ENCODE measurements at regions not wholly inside any gene's neighbourhood (a gene's known extent, or its start where the extent isn't known, plus 50 kb on each side); places are given as distances from the start of the nearest gene placed in this dataset.

DNA sequence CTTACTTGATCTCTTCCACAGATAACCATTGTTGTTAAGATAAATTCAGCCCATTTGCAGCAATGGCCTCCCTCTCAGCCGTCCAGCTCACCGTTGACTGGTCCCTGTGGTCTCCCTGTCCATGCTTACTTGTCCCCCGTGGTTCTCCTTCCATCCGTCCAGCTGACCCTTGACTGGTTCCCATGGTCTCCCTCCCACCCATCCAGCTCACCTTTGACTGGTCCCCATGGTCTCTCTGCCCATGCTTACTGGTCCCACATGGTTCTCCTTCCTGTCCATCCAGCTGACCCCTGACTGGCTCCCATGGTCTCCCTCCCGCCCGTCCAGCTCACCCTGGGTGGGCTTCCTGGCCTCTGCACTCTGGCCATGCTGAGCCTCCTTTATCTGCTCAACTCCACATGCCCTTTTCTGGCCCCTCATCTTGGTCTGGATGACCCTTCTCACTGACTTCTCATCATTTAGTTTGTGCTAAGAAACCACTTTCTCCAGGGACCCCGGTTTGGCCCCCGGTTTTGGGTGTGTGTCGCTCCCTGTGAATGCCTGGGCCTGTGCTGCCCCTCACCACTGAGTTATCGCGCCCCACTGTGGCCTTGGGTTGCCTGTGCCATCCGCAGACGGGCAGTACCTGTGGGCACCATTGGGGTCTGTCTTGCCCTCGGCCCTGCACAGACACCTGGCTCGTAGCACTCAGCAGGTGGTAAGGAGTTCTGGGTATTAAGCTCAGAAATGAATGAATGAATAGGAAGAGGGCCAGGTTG lies 146.4 kb downstream of the ERMARD start:
- Histone ChIP-seq H3K4me2 (ENCODE audit: low read length) (no peak overlapping the region), H3K79me2 (ENCODE audit: control insufficient read depth, low read length) (no peaks in the 10 kb centered on the region), H3K9me2 (replicated peaks; ENCODE audit: control insufficient read depth, low read length) (no peaks in the 10 kb centered on the region), H3K27ac (ENCODE audit: low read depth, low read length) (no peak overlapping the region), H3K27me3 (ENCODE audit: control insufficient read depth, low read length) (no peaks in the 10 kb centered on the region), H3K4me3 (ENCODE audit: low read length) (no peak overlapping the region), H3K4me1 (ENCODE audit: control insufficient read depth, low read length) (no peaks in the 10 kb centered on the region), H3K9me3 (ENCODE audit: control insufficient read depth, insufficient read depth, low read length) (peaks cover 3% of the 10 kb centered on the region; the same call in 1 of the 2 replicates), H3F3A (ENCODE audit: control insufficient read depth, insufficient read depth) (no peaks in the 10 kb centered on the region), H4K20me1 (ENCODE audit: control insufficient read depth, insufficient read depth, low read depth, low read length) (no peaks in the 10 kb centered on the region), H3K36me3 (ENCODE audit: control insufficient read depth, low read length) (no peaks in the 10 kb centered on the region)
- no peak for TF ChIP-seq EZH2phosphoT487 (IDR thresholded peaks at IDR 0.05; ENCODE audit: borderline replicate concordance, low read length)
- TF ChIP-seq, protein P1, sequence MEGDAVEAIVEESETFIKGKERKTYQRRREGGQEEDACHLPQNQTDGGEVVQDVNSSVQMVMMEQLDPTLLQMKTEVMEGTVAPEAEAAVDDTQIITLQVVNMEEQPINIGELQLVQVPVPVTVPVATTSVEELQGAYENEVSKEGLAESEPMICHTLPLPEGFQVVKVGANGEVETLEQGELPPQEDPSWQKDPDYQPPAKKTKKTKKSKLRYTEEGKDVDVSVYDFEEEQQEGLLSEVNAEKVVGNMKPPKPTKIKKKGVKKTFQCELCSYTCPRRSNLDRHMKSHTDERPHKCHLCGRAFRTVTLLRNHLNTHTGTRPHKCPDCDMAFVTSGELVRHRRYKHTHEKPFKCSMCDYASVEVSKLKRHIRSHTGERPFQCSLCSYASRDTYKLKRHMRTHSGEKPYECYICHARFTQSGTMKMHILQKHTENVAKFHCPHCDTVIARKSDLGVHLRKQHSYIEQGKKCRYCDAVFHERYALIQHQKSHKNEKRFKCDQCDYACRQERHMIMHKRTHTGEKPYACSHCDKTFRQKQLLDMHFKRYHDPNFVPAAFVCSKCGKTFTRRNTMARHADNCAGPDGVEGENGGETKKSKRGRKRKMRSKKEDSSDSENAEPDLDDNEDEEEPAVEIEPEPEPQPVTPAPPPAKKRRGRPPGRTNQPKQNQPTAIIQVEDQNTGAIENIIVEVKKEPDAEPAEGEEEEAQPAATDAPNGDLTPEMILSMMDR (IDR thresholded peaks at IDR 0.05; ENCODE audit: low read depth, low read length, poor library complexity, severe bottlenecking), result no peak

DNA sequence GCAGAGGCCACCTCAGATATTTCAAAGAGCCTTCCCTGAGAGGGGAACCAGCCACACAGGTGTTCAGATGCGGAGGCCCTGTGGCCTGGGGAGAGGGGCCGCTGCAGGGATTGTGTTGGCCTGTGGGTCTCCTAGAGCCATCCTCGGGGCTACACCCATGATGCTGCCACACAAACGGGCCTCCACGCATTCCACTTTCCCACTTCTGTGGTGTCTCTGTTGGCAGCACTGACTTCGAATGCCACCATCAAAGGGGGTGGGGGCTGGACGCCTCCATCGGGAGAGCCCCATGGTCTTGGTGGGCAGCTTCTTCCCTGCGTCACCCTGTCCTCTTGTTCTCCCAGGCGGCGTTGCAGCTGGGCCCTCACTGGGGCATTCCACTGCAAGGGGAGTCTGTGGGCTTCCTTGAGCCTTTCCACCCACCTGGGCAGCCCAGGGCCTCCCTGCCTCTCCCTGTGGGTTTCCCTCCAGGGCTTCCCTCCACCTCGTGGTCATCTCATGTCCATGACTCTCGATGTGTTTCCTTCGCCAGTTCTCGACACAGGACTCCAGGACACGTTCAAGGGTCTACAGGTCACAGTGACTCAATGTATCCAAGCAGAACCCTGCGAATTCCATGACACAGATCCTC lies 145.5 kb downstream of the ERMARD start:
- H3K27me3 ChIP-seq (ENCODE audit: control insufficient read depth, low read length), result no peaks in the 10 kb centered on the region
- H3K4me1 ChIP-seq (ENCODE audit: control insufficient read depth, low read length), result no peaks in the 10 kb centered on the region
- H3K27ac ChIP-seq (ENCODE audit: low read depth, low read length), result no peak overlapping the region
- H3K4me3 ChIP-seq (ENCODE audit: low read length), result no peak overlapping the region
- H3K4me2 ChIP-seq (ENCODE audit: low read length), result no peak overlapping the region
- H4K20me1 ChIP-seq (ENCODE audit: control insufficient read depth, insufficient read depth, low read depth, low read length), result no peaks in the 10 kb centered on the region
- no peaks in the 10 kb centered on the region for H3K36me3 ChIP-seq (ENCODE audit: control insufficient read depth, low read length)
- H3F3A ChIP-seq (ENCODE audit: control insufficient read depth, insufficient read depth), result no peaks in the 10 kb centered on the region
- peaks cover 4% of the 10 kb centered on the region; the same call in 1 of the 2 replicates for H3K9me3 ChIP-seq (ENCODE audit: control insufficient read depth, insufficient read depth, low read length)
- H3K79me2 ChIP-seq (ENCODE audit: control insufficient read depth, low read length), result no peaks in the 10 kb centered on the region
- no peak for TF ChIP-seq EZH2phosphoT487 (IDR thresholded peaks at IDR 0.05; ENCODE audit: borderline replicate concordance, low read length)
- H3K9me2 ChIP-seq (replicated peaks; ENCODE audit: control insufficient read depth, low read length), result no peaks in the 10 kb centered on the region

DNA sequence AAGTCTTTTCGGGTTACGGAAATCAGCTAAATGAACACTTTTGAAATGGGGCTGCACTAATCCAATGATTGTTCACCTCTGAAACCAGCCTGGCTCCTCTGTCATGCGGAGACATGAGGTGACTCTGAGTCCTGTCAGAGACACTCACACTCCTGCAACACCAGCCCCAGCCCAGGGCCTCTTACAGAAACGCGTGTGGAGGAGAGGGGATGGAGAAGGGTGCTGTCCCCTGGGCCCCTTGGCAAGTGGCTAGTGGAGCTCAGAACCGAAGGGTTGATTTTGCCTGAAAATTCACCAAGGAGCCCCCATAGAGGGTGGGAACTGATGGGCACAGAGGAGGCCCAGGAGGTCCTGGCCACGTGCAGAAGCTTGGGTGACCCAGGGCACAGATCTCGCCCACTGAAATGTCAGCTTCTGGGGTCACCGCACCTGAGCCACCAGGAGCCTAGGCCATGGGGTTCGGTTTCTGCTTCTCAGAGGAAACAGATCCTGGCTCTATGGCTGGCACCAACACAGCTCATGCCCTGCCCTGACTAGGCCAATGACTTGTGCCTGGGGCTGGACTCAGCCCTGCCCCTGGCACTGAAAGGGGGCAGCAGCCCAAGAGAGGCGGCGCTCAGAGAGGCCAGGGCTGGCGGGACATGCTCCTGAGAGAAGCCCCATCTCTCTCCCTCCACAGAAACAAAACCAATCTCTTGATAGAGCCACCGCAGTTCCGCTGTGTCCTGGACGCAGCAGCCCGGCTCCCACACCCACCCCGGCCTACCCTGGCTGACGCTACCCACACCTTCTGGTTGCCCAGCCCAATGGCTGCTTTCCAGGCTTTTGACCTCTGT lies 144.7 kb downstream of the ERMARD start:
- H3F3A ChIP-seq (ENCODE audit: control insufficient read depth, insufficient read depth), result no peaks in the 10 kb centered on the region
- H3K27me3 ChIP-seq (ENCODE audit: control insufficient read depth, low read length), result no peaks in the 10 kb centered on the region
- no peaks in the 10 kb centered on the region for H3K4me1 ChIP-seq (ENCODE audit: control insufficient read depth, low read length)
- H3K36me3 ChIP-seq (ENCODE audit: control insufficient read depth, low read length), result no peaks in the 10 kb centered on the region
- no peak overlapping the region for H3K4me3 ChIP-seq (ENCODE audit: low read length)
- H3K79me2 ChIP-seq (ENCODE audit: control insufficient read depth, low read length), result no peaks in the 10 kb centered on the region
- no peaks in the 10 kb centered on the region for H4K20me1 ChIP-seq (ENCODE audit: control insufficient read depth, insufficient read depth, low read depth, low read length)
- peaks cover 4% of the 10 kb centered on the region; the same call in 1 of the 2 replicates for H3K9me3 ChIP-seq (ENCODE audit: control insufficient read depth, insufficient read depth, low read length)
- no peak overlapping the region for H3K27ac ChIP-seq (ENCODE audit: low read depth, low read length)
- TF ChIP-seq, protein P1 (IDR thresholded peaks at IDR 0.05; ENCODE audit: low read depth, low read length, poor library complexity, severe bottlenecking), result no peak
- TF ChIP-seq EZH2phosphoT487 (IDR thresholded peaks at IDR 0.05; ENCODE audit: borderline replicate concordance, low read length), result no peak
- H3K9me2 ChIP-seq (replicated peaks; ENCODE audit: control insufficient read depth, low read length), result no peaks in the 10 kb centered on the region
- no peak overlapping the region for H3K4me2 ChIP-seq (ENCODE audit: low read length)
